ENCODE measurements at regions not wholly inside any gene's neighbourhood (a gene's known extent, or its start where the extent isn't known, plus 50 kb on each side); places are given as distances from the start of the nearest gene placed in this dataset.

GRCh38 chr4:110926841-110927400 lies 304.0 kb upstream of the PITX2 start:
- TF ChIP-seq, protein P1, sequence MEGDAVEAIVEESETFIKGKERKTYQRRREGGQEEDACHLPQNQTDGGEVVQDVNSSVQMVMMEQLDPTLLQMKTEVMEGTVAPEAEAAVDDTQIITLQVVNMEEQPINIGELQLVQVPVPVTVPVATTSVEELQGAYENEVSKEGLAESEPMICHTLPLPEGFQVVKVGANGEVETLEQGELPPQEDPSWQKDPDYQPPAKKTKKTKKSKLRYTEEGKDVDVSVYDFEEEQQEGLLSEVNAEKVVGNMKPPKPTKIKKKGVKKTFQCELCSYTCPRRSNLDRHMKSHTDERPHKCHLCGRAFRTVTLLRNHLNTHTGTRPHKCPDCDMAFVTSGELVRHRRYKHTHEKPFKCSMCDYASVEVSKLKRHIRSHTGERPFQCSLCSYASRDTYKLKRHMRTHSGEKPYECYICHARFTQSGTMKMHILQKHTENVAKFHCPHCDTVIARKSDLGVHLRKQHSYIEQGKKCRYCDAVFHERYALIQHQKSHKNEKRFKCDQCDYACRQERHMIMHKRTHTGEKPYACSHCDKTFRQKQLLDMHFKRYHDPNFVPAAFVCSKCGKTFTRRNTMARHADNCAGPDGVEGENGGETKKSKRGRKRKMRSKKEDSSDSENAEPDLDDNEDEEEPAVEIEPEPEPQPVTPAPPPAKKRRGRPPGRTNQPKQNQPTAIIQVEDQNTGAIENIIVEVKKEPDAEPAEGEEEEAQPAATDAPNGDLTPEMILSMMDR (conservative IDR thresholded peaks at IDR 0.05 in 1 of 2, IDR thresholded peaks at IDR 0.05 in 1 of 2; ENCODE audit: extremely low read depth in 1 of 2, insufficient read depth in 1 of 2, low read depth in 1 of 2, low read length in 2 of 2), result no peak
- no peak for TF ChIP-seq EZH2 (IDR thresholded peaks at IDR 0.05; ENCODE audit: borderline replicate concordance, low read length)

All from mammary epithelial cell (primary cell).